GM08714 (cell line): ENCODE measurements at regions not wholly inside any gene's neighbourhood (a gene's known extent, or its start where the extent isn't known, plus 50 kb on each side); places are given as distances from the start of the nearest gene placed in this dataset.

Experiments used
- H3K4me3 ChIP-seq: fragments of 200-500 bp; sonication (Bioruptor generic); 2 replicates; pipeline ENCODE4 v1.5.1; 2014; ENCODE audit warnings: mild to moderate bottlenecking, low read length, inconsistent platforms
- ZNF274 ChIP-seq: IDR thresholded peaks from 2 replicates; pipeline ENCODE4 v1.6.1; 2012; ENCODE audit warnings: mild to moderate bottlenecking, low read depth, low read length

- TF ChIP-seq ZNF274: no peak
- H3K4me3 ChIP-seq: no peak overlapping the region
These were observed 122.9 kb upstream of the RAP1B start for GRCh38 chr12:68487721-68488309.

GRCh38 chr12:68489273-68489672 lies 121.4 kb upstream of the RAP1B start:
- no peak for TF ChIP-seq ZNF274
- no peak overlapping the region for H3K4me3 ChIP-seq

GRCh38 chr12:68490476-68490875 lies 120.2 kb upstream of the RAP1B start:
- TF ChIP-seq ZNF274: no peak
- no peak overlapping the region for H3K4me3 ChIP-seq

GRCh38 chr12:68491204-68491960 lies 119.3 kb upstream of the RAP1B start:
- no peak overlapping the region for H3K4me3 ChIP-seq
- no peak for TF ChIP-seq ZNF274

- no peak overlapping the region for H3K4me3 ChIP-seq
- no peak for TF ChIP-seq ZNF274
These were observed 115.2 kb upstream of the RAP1B start for GRCh38 chr12:68495336-68496070.

- H3K4me3 ChIP-seq: no peak overlapping the region
- no peak for TF ChIP-seq ZNF274
These were observed 113.6 kb upstream of the RAP1B start for GRCh38 chr12:68497107-68497506.

- no peak for TF ChIP-seq ZNF274
These were observed 113.0 kb upstream of the RAP1B start for GRCh38 chr12:68497702-68498101.

GRCh38 chr12:68498736-68499135 lies 112.0 kb upstream of the RAP1B start:
- no peak for TF ChIP-seq ZNF274
- no peak overlapping the region for H3K4me3 ChIP-seq

More at GRCh38 chr12:68497702-68498101, 113.0 kb upstream of the RAP1B start:
- H3K4me3 ChIP-seq: no peak overlapping the region

- no peak for TF ChIP-seq ZNF274
- H3K4me3 ChIP-seq: no peak overlapping the region
These were observed 111.1 kb upstream of the RAP1B start for GRCh38 chr12:68499616-68500015.

GRCh38 chr12:68501226-68501625 lies 109.5 kb upstream of the RAP1B start:
- H3K4me3 ChIP-seq: no peak overlapping the region
- TF ChIP-seq ZNF274: no peak

- TF ChIP-seq ZNF274: no peak
- no peak overlapping the region for H3K4me3 ChIP-seq
These were observed 104.7 kb upstream of the RAP1B start for GRCh38 chr12:68505970-68506369.

GRCh38 chr12:68506619-68507018 lies 104.1 kb upstream of the RAP1B start:
- TF ChIP-seq ZNF274: no peak
- no peak overlapping the region for H3K4me3 ChIP-seq

GRCh38 chr12:68507657-68508056 lies 103.0 kb upstream of the RAP1B start:
- no peak for TF ChIP-seq ZNF274
- no peak overlapping the region for H3K4me3 ChIP-seq

GRCh38 chr12:68508576-68508975 lies 102.1 kb upstream of the RAP1B start:
- TF ChIP-seq ZNF274: no peak
- no peak overlapping the region for H3K4me3 ChIP-seq

GRCh38 chr12:68509242-68509641 lies 101.5 kb upstream of the RAP1B start:
- no peak for TF ChIP-seq ZNF274
- no peak overlapping the region for H3K4me3 ChIP-seq
